HepG2 (cell line): ENCODE measurements at regions not wholly inside any gene's neighbourhood (a gene's known extent, or its start where the extent isn't known, plus 50 kb on each side); places are given as distances from the start of the nearest gene placed in this dataset.

Experiments
- DDIT3 ChIP-seq: sonication (generic); formaldehyde crosslinking; IDR thresholded peaks from 2 replicates; pipeline ENCODE4 v1.4.0; 2020; ENCODE audit warnings: mild to moderate bottlenecking, missing genetic modification reagents
- ETV5 ChIP-seq: IDR thresholded peaks from 2 replicates; pipeline ENCODE4 v1.6.1; 2018; ENCODE audit warnings: missing biosample characterization, missing genetic modification reagents, inconsistent platforms, borderline replicate concordance
- JUNB ChIP-seq: sonication (generic); formaldehyde crosslinking; IDR thresholded peaks from 2 replicates; pipeline ENCODE4 v1.8.0; 2022; ENCODE audit warnings: missing genetic modification reagents, mild to moderate bottlenecking, borderline replicate concordance
- NFAT5 ChIP-seq: sonication (generic); formaldehyde crosslinking; IDR thresholded peaks from 2 replicates; pipeline ENCODE4 v1.4.0; 2020; ENCODE audit warnings: missing genetic modification reagents
- NFKBIZ ChIP-seq: IDR thresholded peaks from 2 replicates; pipeline ENCODE4 v1.6.1; 2018; ENCODE audit warnings: missing genetic modification reagents, missing compliant biosample characterization
- USF2 ChIP-seq, 2 experiments: sonication (generic) in 1 of 2; formaldehyde crosslinking in 1 of 2; IDR thresholded peaks; 2 replicates each; pipeline versions ENCODE4 v1.5.1 to v1.6.1; 2011 to 2020; ENCODE audit warnings: borderline replicate concordance in 1 of 2, low read depth in 1 of 2, low read length in 1 of 2, mild to moderate bottlenecking in 1 of 2, missing genetic modification reagents in 1 of 2, moderate library complexity in 1 of 2

- TF ChIP-seq DDIT3 = no peak
- TF ChIP-seq JUNB = no peak
- TF ChIP-seq NFAT5 (CRISPR knock-in tag) = no peak
- TF ChIP-seq USF2 (IDR thresholded peaks at IDR 0.05; ENCODE audit: low read depth, low read length) = no peak
- TF ChIP-seq USF2 (CRISPR knock-in tag; IDR thresholded peaks at IDR 0.05; ENCODE audit: borderline replicate concordance) = no peak
- no peak for TF ChIP-seq ETV5 (CRISPR knock-in tag)
- TF ChIP-seq NFKBIZ = no peak
These were observed 399.0 kb downstream of the NKX6-1 start (continued) for GRCh38 chr4:84100071-84100470.
